ENCODE measurements at regions not wholly inside any gene's neighbourhood (a gene's known extent, or its start where the extent isn't known, plus 50 kb on each side); places are given as distances from the start of the nearest gene placed in this dataset.
"Not testable (repeated sequence)": the region's sequence is repeated elsewhere in the genome, so short reads cannot be mapped to it uniquely, and the experiment has no call there.

GRCh38 chr3:150324245-150324644 lies 83.9 kb upstream of the TSC22D2 start:
- Histone ChIP-seq H3K27me3 (replicated peaks; ENCODE audit: insufficient read depth) (no peaks in the 10 kb centered on the region), H3K9me3 (no peaks in the 10 kb centered on the region), H3K27ac (no peak overlapping the region), H3K36me3 (no peaks in the 10 kb centered on the region), H3K4me1 (replicated peaks) (no peaks in the 10 kb centered on the region), H3K4me3 (no peak overlapping the region)
- no peak for DNase-seq (ENCODE audit: low spot score)
- WGBS, result 79% methylated on average over 3 of the region's 3 CpGs
- intact Hi-C loops (cut with DNase I), result no loop called here
- TF ChIP-seq POLR2A (IDR thresholded peaks at IDR 0.05), result no peak
- TF ChIP-seq CTCF (IDR thresholded peaks at IDR 0.05), result no peak
- no peak for TF ChIP-seq POLR2AphosphoS5 (IDR thresholded peaks at IDR 0.05)

- 79% methylated on average over 1 of the region's 1 CpG for WGBS
- no peak overlapping the region for H3K4me3 ChIP-seq
Measured at GRCh38 chr3:150323770-150324169, 84.3 kb upstream of the TSC22D2 start.

GRCh38 chr3:150323091-150323490 lies 85.0 kb upstream of the TSC22D2 start:
- WGBS, result 96% methylated on average over 21 of the region's 23 CpGs
- H3K9me3 ChIP-seq; H3K27ac ChIP-seq; H3K4me3 ChIP-seq; DNase-seq (ENCODE audit: low spot score); intact Hi-C loops (cut with DNase I); H3K36me3 ChIP-seq; H3K4me1 ChIP-seq (replicated peaks); H3K27me3 ChIP-seq (replicated peaks; ENCODE audit: insufficient read depth): not testable (repeated sequence)

More at GRCh38 chr3:150323770-150324169, 84.3 kb upstream of the TSC22D2 start:
- TF ChIP-seq POLR2A (IDR thresholded peaks at IDR 0.05) (no peak), CTCF (IDR thresholded peaks at IDR 0.05) (no peak), POLR2AphosphoS5 (IDR thresholded peaks at IDR 0.05) (no peak)
- no peaks in the 10 kb centered on the region for H3K9me3 ChIP-seq
- H3K4me1 ChIP-seq (replicated peaks), result no peaks in the 10 kb centered on the region
- no peak overlapping the region for H3K27ac ChIP-seq
- H3K36me3 ChIP-seq, result no peaks in the 10 kb centered on the region
- H3K27me3 ChIP-seq (replicated peaks; ENCODE audit: insufficient read depth), result no peaks in the 10 kb centered on the region
- DNase-seq (ENCODE audit: low spot score), result no peak
- intact Hi-C loops (cut with DNase I), result no loop called here

- H3K4me1 ChIP-seq (replicated peaks); intact Hi-C loops (cut with DNase I): not testable (repeated sequence)
Measured at GRCh38 chr3:150320971-150321370, 87.1 kb upstream of the TSC22D2 start.

GRCh38 chr3:150319900-150320299 lies 88.2 kb upstream of the TSC22D2 start:
- Histone ChIP-seq H3K9me3 (no peaks in the 10 kb centered on the region), H3K4me1 (replicated peaks) (no peaks in the 10 kb centered on the region), H3K27ac (no peak overlapping the region), H3K4me3 (no peak overlapping the region), H3K27me3 (replicated peaks; ENCODE audit: insufficient read depth) (no peaks in the 10 kb centered on the region), H3K36me3 (no peaks in the 10 kb centered on the region)
- DNase-seq (ENCODE audit: low spot score), result no peak
- intact Hi-C loops (cut with DNase I), result no loop called here
- no peak for TF ChIP-seq POLR2AphosphoS5 (IDR thresholded peaks at IDR 0.05)
- TF ChIP-seq CTCF (IDR thresholded peaks at IDR 0.05), result no peak
- TF ChIP-seq POLR2A (IDR thresholded peaks at IDR 0.05), result no peak

More at GRCh38 chr3:150320971-150321370, 87.1 kb upstream of the TSC22D2 start:
- not testable (repeated sequence) for H3K27ac ChIP-seq; H3K9me3 ChIP-seq; H3K27me3 ChIP-seq (replicated peaks; ENCODE audit: insufficient read depth); H3K36me3 ChIP-seq; DNase-seq (ENCODE audit: low spot score); H3K4me3 ChIP-seq
- WGBS, result 50% methylated on average over 1 of the region's 1 CpG

GRCh38 chr3:150317469-150317868 lies 90.6 kb upstream of the TSC22D2 start:
- Histone ChIP-seq H3K27me3 (replicated peaks; ENCODE audit: insufficient read depth) (no peaks in the 10 kb centered on the region), H3K4me3 (no peak overlapping the region), H3K9me3 (no peaks in the 10 kb centered on the region), H3K36me3 (no peaks in the 10 kb centered on the region), H3K27ac (no peak overlapping the region), H3K4me1 (replicated peaks) (no peaks in the 10 kb centered on the region)
- intact Hi-C loops (cut with DNase I), result no loop called here
- no peak for DNase-seq (ENCODE audit: low spot score)
- no peak for TF ChIP-seq CTCF (IDR thresholded peaks at IDR 0.05)
- TF ChIP-seq POLR2A (IDR thresholded peaks at IDR 0.05), result no peak
- TF ChIP-seq POLR2AphosphoS5 (IDR thresholded peaks at IDR 0.05), result no peak
- WGBS, result 54% methylated on average over 2 of the region's 2 CpGs
